Stomach (tissue), 4 donors: ENCODE measurements at regions not wholly inside any gene's neighbourhood (a gene's known extent, or its start where the extent isn't known, plus 50 kb on each side); places are given as distances from the start of the nearest gene placed in this dataset.

Source experiments
- CTCF ChIP-seq, 7 experiments: fragments of 450-650 bp in 4 of 7; fragments of 200-600 bp in 3 of 7; sonication (generic) in 3 of 7; IDR thresholded peaks; one replicate each; pipeline ENCODE4 v1.5.1; 2016 to 2019; ENCODE audit warnings: antibody characterized with exemption in 7 of 7, control low read depth in 2 of 7, mild to moderate bottlenecking in 1 of 7
- EP300 ChIP-seq: sonication (generic); formaldehyde crosslinking; IDR thresholded peaks from one replicate; pipeline ENCODE4 v1.6.1; 2017; ENCODE audit warnings: antibody characterized with exemption

- TF ChIP-seq EP300 (no peak), CTCF (IDR thresholded peaks at IDR 0.05) (no peak)
Measured at GRCh38 chr9:90526386-90526785, 116.2 kb downstream of the DIRAS2 start.
